Heart right ventricle (tissue), 16 donors: ENCODE measurements at regions not wholly inside any gene's neighbourhood (a gene's known extent, or its start where the extent isn't known, plus 50 kb on each side); places are given as distances from the start of the nearest gene placed in this dataset.

Experiments
- ATAC-seq, 8 donors: fragments of 200-7000 bp; cut with Tn5 transposase; one replicate each; pipeline ENCODE4 v1.9.1; 2020; ENCODE audit warnings: mild to moderate bottlenecking in 8 of 8, moderate library complexity in 8 of 8, moderate number of reproducible peaks in 1 of 8
- DNase-seq, 2 donors: peaks; one replicate each; pipeline ENCODE4 v3.0.0-alpha.2; 2020
- H3K27ac ChIP-seq, 10 donors: fragments of 200-600 bp; sonication (generic) in 2 of 10; one replicate each; pipeline versions ENCODE4 v1.5.0 to v1.8.0; 2020 to 2022; ENCODE audit warnings: mild to moderate bottlenecking in 3 of 10
- H3K27me3 ChIP-seq, 7 donors: fragments of 200-600 bp; one replicate each; pipeline ENCODE4 v1.8.0; 2021 to 2022; ENCODE audit warnings: mild to moderate bottlenecking in 2 of 7
- H3K36me3 ChIP-seq, 9 donors: fragments of 200-600 bp; sonication (generic) in 1 of 9; one replicate each; pipeline versions ENCODE4 v1.5.0 to v1.8.0; 2020 to 2022; ENCODE audit warnings: mild to moderate bottlenecking in 2 of 9
- H3K4me1 ChIP-seq, 9 donors: fragments of 200-600 bp; sonication (generic) in 1 of 9; one replicate each; pipeline versions ENCODE4 v1.5.0 to v1.8.0; 2020 to 2022; ENCODE audit warnings: mild to moderate bottlenecking in 4 of 9
- H3K4me3 ChIP-seq, 10 donors: fragments of 200-600 bp; sonication (generic) in 2 of 10; one replicate each; pipeline versions ENCODE4 v1.5.0 to v1.8.0; 2020 to 2022; ENCODE audit warnings: mild to moderate bottlenecking in 7 of 10, moderate library complexity in 2 of 10
- H3K9me3 ChIP-seq, 11 donors: fragments of 200-600 bp in 10 of 11; sonication (generic) in 2 of 11; one replicate each; pipeline versions ENCODE4 v1.5.0 to v1.8.0; 2013 to 2022; ENCODE audit warnings: mild to moderate bottlenecking in 2 of 11, control low read depth in 1 of 11, moderate library complexity in 1 of 11
- CTCF ChIP-seq, 9 donors: fragments of 200-600 bp; sonication (generic) in 2 of 9; IDR thresholded peaks; one replicate each; pipeline versions ENCODE4 v1.5.0 to v1.8.0; 2021 to 2022; ENCODE audit warnings: antibody characterized with exemption in 9 of 9, mild to moderate bottlenecking in 5 of 9, moderate library complexity in 1 of 9
- WGBS, 2 donors: extraction: QIAGEN DNeasy Blood & Tissue Kit; methylation state at CpG; one replicate each; pipeline ENCODE4 v1.1.7; 2013; ENCODE audit warnings: inconsistent platforms in 1 of 2; 5-methylcytosine and 5-hydroxymethylcytosine counted together
- intact Hi-C, 10 donors: fragments of 100-400 bp; cut with DNase I; formaldehyde crosslinking; loops; one replicate each; pipeline versions ENCODE4 v1.11.1 to v1.14.2; 2022
- donor health status: Arrhythmogenic right ventricular cardiomyopathy.
- donor health status: ischemic (EF 13 %, LVEDD 7.1; RV severe dilation, severe dysfunction).
- donor health status: healthy with polysubstance abuse.
- donor health status: DM: no; HTN: yes; CAD: no.
- donor health status: DM: no; HTN: no; CAD: no.
- donor health status: ischemic (EF 25% LVEDD 6.9; RV normal size, moderate dysfunction).
- donor health status: ischemic (EF 25% LVEDD 5.7; RV mildly dilated, moderate dysfunction).
- donor health status: healthy.
- donor health status: DM: yes; HTN: yes; CAD: no.
- donor health status: Ischemic cardiomyopathy.
- donor health status: ischemic (EF 35%, LVEDD 5.7; RV mildly dilated, moderate dysfunction).
- donor health status: nonischemic (EF 11% LVEDD 7.7; RV severe dilation, severe dysfunction).
- donor health status: DM: yes; HTN: yes; CAD: no.
- donor health status: PGD.
- donor health status: ischemic (EF 29% LVEDD 5.4; RV normal size, mild dysfunction).
- donor health status: nonischemic (EF 23%, LVEDD 6.1; RV moderate dilation, normal function).

- Histone ChIP-seq H3K36me3 (no peaks in the 10 kb centered on the region), H3K27ac (no peak overlapping the region), H3K4me3 (no peak overlapping the region), H3K27me3 (peaks cover 0 to 5% (median 0%) of the 10 kb centered on the region in 7 donors), H3K4me1 (no peaks in the 10 kb centered on the region), H3K9me3 (no peaks in the 10 kb centered on the region)
- ATAC-seq, result no peak
- intact Hi-C loops, result no loop called here
- TF ChIP-seq CTCF (IDR thresholded peaks at IDR 0.05), result no peak
- WGBS, 2 donors, result 72 to 73% methylated on average over 23 of the region's 23 CpGs
- no peak for DNase-seq
Observed at GRCh38 chr4:25580633-25581467, 74.8 kb upstream of the SLC34A2 start.

GRCh38 chr4:25585901-25586523 lies 69.6 kb upstream of the SLC34A2 start:
- Histone ChIP-seq H3K9me3 (no peaks in the 10 kb centered on the region), H3K27me3 (peaks cover 0 to 5% (median 0%) of the 10 kb centered on the region in 7 donors), H3K27ac (no peak overlapping the region), H3K4me3 (no peak overlapping the region), H3K36me3 (no peaks in the 10 kb centered on the region), H3K4me1 (no peaks in the 10 kb centered on the region)
- ATAC-seq (no peak), DNase-seq (no peak)
- TF ChIP-seq CTCF (IDR thresholded peaks at IDR 0.05), result no peak
- intact Hi-C loops, result no loop called here
- 84% methylated on average over 9 of the region's 9 CpGs for WGBS, 2 donors

GRCh38 chr4:25588206-25588605 lies 67.4 kb upstream of the SLC34A2 start:
- Histone ChIP-seq H3K9me3 (no peaks in the 10 kb centered on the region), H3K27ac (no peak overlapping the region), H3K27me3 (peaks cover 0 to 5% (median 0%) of the 10 kb centered on the region in 7 donors), H3K36me3 (no peaks in the 10 kb centered on the region), H3K4me3 (no peak overlapping the region), H3K4me1 (no peaks in the 10 kb centered on the region)
- intact Hi-C loops, result no loop called here
- no peak for ATAC-seq
- 74 to 76% methylated on average over 7 of the region's 7 CpGs for WGBS, 2 donors
- no peak for TF ChIP-seq CTCF (IDR thresholded peaks at IDR 0.05)
- DNase-seq, result no peak

GRCh38 chr4:25590171-25590570 lies 65.5 kb upstream of the SLC34A2 start:
- no peaks in the 10 kb centered on the region for H3K36me3 ChIP-seq
- H3K9me3 ChIP-seq, result peaks cover 0 to 5% (median 0%) of the 10 kb centered on the region in 11 donors
- no peaks in the 10 kb centered on the region for H3K4me1 ChIP-seq
- intact Hi-C loops, result no loop called here
- no peak overlapping the region for H3K4me3 ChIP-seq
- ATAC-seq (no peak), DNase-seq (no peak)
- 65 to 74% methylated on average over 5 of the region's 5 CpGs for WGBS, 2 donors
- TF ChIP-seq CTCF (IDR thresholded peaks at IDR 0.05), result no peak
- H3K27ac ChIP-seq, result no peak overlapping the region
- H3K27me3 ChIP-seq, result peaks cover 0 to 5% (median 0%) of the 10 kb centered on the region in 7 donors
